Stimulated activated CD4-positive, alpha-beta T cell treated with anti-CD3 and anti-CD28 coated beads, Interleukin-15, amount 100 ng/mL, for 48 hours (primary cell): ENCODE measurements at regions not wholly inside any gene's neighbourhood (a gene's known extent, or its start where the extent isn't known, plus 50 kb on each side); places are given as distances from the start of the nearest gene placed in this dataset.

ENCODE experiments used
- DNase-seq, 2 donors: peaks; one replicate each; pipeline ENCODE4 v3.0.0-alpha.2; 2020; ENCODE audit warnings: low read depth in 2 of 2

GRCh38 chr7:153829525-153829924 is 222.7 kb upstream of the DPP6 start:
- no peak for DNase-seq

- no peak for DNase-seq
These were observed 220.0 kb upstream of the DPP6 start for GRCh38 chr7:153832160-153832559.

DNA sequence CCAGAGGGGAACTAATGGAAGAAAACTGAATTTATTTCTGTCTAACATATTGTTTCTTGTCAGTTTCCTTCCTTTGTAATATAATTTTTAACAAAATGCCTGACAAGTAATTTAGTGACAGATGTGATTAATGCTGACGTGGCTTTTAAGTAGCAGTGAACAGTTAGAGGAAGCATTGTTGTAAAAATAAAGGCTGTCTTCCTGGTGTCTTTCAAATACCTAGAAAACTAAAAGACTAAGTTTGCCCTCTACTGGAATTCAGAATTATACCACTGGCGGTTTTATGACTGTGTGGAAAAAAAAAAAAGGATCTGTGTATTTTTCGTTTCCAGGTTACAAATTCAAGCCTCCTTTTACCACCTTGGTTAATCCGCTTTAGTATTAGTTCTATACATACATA is 217.1 kb upstream of the DPP6 start:
- no peak for DNase-seq

GRCh38 chr7:153835712-153836265 is 216.4 kb upstream of the DPP6 start:
- no peak for DNase-seq

DNA sequence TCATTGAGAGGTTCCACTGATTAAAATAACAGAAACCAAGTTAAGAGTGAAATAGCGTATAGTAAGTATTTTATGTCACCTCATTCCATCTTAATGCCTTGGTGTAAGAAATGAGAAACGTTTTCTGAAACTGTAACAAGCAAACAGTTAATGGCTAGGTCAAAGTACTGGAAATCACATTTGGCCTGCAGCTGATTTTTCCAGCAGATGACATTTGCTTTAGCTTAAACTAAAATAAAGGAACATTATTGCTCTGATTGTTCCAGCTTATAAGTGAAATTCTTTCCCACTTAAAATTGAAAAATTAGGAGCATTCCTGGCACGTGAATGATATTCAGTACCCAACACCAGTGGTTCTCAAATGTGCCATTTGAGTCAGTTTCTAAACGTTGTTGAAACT is 213.6 kb upstream of the DPP6 start:
- DNase-seq, result no peak

GRCh38 chr7:153840861-153841260 is 211.3 kb upstream of the DPP6 start:
- DNase-seq, result no peak

DNA sequence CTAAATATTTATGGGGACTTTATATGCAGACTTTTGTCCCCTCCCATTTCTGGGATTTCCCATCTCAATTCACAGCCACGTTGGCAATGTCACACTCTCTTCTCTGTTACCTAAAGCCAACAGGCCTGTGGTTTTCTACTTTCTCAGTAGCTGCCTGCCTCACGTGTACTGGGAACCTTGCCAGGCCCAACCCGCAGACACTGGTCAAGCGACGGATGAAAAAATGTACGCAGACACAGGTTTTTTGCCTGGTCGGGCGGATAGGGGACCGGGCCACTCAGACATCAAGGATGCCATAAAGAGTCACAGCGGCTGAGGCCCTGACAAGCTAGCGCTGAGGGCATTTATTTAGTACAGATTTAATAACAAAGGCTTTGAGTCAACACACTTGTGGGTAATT is 204.4 kb upstream of the DPP6 start:
- no peak for DNase-seq

DNA sequence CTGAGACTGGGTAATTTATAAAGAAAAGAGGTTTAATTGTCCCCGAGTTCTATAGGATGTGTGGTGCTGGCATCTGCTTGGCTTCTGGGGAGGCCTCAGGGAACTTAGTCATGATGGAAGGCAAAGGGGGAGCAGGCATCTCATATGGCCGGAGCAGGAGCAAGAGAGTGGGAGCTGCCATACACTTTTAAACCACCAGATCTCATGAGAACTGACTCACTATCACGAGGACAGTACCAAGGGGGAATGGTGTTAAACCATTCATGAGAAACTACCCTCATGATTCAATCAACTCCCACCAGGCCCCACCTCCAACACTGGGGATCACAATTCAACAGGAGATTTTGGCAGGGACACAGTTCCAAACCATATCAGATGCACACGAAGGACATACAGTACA is 199.9 kb upstream of the DPP6 start:
- no peak for DNase-seq

DNA sequence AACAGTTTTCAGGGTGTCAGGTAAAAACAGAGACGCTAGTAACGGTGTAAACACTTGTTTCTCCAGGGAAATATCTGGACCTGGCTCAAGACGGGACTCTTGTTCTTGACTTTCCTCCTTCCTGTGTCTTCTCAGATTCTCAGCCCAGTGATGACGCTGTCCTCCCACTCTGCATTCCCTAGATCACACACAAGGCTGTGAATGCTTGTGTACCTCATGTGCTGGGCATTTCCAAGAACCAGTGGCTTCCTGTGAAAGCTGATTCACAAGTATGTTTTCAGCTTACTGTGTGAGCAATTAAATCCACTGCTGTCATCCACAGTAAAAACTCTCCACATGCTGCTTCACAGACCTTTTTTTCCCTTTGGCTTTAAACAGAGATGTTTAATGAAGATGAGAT is 193.8 kb upstream of the DPP6 start:
- no peak for DNase-seq

- no peak for DNase-seq
These were observed 193.0 kb upstream of the DPP6 start for GRCh38 chr7:153859239-153859638.

- DNase-seq, result no peak
These were observed 165.4 kb upstream of the DPP6 start for GRCh38 chr7:153886506-153887441.

- DNase-seq, result no peak
These were observed 164.2 kb upstream of the DPP6 start for GRCh38 chr7:153887749-153888569.

- DNase-seq, result no peak
These were observed 160.2 kb upstream of the DPP6 start for GRCh38 chr7:153891990-153892389.

- no peak for DNase-seq
These were observed 149.3 kb upstream of the DPP6 start for GRCh38 chr7:153902862-153903261.

DNA sequence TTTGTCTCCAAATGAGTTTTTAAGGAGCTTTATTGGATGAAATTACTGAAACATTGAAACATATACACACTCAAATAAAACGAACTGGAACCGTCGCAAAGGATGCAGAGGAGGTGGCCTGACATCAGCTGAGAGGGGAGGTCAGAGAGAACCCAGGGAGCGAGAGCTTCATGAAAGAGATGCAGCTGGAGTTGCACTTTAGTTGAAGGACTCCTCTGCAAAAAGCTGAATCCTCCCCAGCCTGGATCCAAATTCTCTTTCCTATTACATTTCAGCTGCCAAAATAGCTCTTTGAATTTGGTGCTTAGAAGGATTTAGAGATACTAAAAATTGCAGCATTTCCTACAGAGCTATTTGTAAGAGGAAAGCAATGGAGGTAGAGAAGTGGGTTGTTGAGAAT is 140.0 kb upstream of the DPP6 start:
- DNase-seq, result no peak

GRCh38 chr7:153920126-153920525 is 132.1 kb upstream of the DPP6 start:
- no peak for DNase-seq

GRCh38 chr7:153920897-153921296 is 131.3 kb upstream of the DPP6 start:
- DNase-seq, result no peak

- no peak for DNase-seq
These were observed 130.8 kb upstream of the DPP6 start for GRCh38 chr7:153921408-153921807.

GRCh38 chr7:153930696-153931095 is 121.5 kb upstream of the DPP6 start:
- no peak for DNase-seq

DNA sequence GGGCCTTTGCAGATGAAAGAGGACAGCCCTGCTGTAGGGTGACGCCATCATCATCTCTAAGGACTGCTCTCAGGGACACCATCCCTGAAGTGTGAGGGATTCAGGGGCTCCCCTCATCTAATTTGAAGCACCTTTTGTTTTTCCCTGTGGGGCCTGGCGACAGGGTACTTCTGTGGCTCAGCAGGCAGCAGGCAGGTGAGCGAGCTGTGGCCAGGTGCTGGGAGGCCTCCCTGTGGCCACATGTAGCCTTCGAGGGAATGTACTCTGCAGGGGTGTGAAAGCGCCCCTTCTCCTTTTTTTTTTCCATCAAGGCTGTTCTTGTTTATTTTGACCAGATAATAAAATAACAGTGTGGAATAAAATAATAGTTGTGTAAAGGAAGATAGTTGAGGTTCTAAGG is 118.2 kb upstream of the DPP6 start:
- no peak for DNase-seq

- DNase-seq, result no peak
These were observed 117.6 kb upstream of the DPP6 start for GRCh38 chr7:153934629-153935028.

DNA sequence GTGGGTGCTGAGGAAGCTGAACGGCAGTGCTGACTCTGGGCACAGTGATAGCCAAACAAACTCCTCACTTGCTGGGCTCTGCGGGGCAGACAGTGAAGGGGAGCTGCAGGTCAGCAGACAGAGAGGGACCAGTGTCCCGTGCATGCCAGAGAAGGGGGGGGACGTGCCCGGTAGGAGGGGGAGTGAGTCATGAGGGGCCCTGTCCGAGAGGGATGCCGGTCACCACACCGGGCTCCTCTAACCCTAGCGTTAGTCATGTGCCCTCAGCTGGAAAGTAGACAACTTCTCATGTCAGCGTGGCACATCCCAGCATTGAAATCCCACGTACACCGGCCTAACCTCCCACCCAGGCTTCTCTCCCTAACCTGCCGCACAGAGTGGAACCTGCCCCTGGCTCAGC is 117.1 kb upstream of the DPP6 start:
- DNase-seq, result no peak

- no peak for DNase-seq
These were observed 113.7 kb upstream of the DPP6 start for GRCh38 chr7:153938451-153938850.
